Heart left ventricle (tissue), 13 donors: ENCODE measurements at regions not wholly inside any gene's neighbourhood (a gene's known extent, or its start where the extent isn't known, plus 50 kb on each side); places are given as distances from the start of the nearest gene placed in this dataset.

ENCODE experiments used
- POLR2A ChIP-seq, 2 donors: fragments of 450-650 bp; IDR thresholded peaks; one replicate each; pipeline ENCODE4 v1.6.1; 2017; ENCODE audit warnings: antibody characterized with exemption in 2 of 2, mild to moderate bottlenecking in 2 of 2, moderate library complexity in 2 of 2
- TF ChIP-seq, protein P1 (sequence below), 12 donors: fragments of 200-600 bp; sonication (generic) in 4 of 12; IDR thresholded peaks; one replicate each; pipeline versions ENCODE4 v1.5.0 to v1.8.0; 2018 to 2022; ENCODE audit warnings: antibody characterized with exemption in 12 of 12, mild to moderate bottlenecking in 5 of 12
- donor health status: ischemic (EF 13 %, LVEDD 7.1; RV severe dilation, severe dysfunction).
- donor health status: DM: no; HTN: yes; CAD: no.
- donor health status: DM: no; HTN: no; CAD: no.
- donor health status: ischemic (EF 25% LVEDD 6.9; RV normal size, moderate dysfunction).
- donor health status: ischemic (EF 25% LVEDD 5.7; RV mildly dilated, moderate dysfunction).
- donor health status: ischemic (EF 35%, LVEDD 5.7; RV mildly dilated, moderate dysfunction).
- donor health status: nonischemic (EF 11% LVEDD 7.7; RV severe dilation, severe dysfunction).
- donor health status: DM: yes; HTN: yes; CAD: no.
- donor health status: PGD.
- donor health status: ischemic (EF 29% LVEDD 5.4; RV normal size, mild dysfunction).
- donor health status: nonischemic (EF 23%, LVEDD 6.1; RV moderate dilation, normal function).

DNA sequence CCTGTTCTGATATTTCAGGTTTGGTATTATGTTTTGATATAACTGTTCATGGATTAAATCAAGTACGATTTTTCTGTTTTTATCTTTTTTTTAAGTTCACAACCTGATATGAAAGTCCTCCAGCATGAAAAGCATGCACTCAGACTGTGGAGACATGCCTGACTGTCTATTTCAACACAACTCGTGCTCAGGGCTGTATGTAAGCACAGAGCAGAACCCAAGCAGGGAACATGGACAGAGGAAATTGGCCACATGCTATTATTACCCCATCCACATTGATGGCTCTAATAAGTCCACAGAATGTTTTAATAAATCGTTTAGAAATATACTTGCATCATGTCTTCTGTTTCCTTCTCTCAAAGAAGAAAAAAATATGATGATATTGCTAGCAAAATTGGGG, 730.4 kb downstream of the C6orf118 start:
- TF ChIP-seq, protein P1, sequence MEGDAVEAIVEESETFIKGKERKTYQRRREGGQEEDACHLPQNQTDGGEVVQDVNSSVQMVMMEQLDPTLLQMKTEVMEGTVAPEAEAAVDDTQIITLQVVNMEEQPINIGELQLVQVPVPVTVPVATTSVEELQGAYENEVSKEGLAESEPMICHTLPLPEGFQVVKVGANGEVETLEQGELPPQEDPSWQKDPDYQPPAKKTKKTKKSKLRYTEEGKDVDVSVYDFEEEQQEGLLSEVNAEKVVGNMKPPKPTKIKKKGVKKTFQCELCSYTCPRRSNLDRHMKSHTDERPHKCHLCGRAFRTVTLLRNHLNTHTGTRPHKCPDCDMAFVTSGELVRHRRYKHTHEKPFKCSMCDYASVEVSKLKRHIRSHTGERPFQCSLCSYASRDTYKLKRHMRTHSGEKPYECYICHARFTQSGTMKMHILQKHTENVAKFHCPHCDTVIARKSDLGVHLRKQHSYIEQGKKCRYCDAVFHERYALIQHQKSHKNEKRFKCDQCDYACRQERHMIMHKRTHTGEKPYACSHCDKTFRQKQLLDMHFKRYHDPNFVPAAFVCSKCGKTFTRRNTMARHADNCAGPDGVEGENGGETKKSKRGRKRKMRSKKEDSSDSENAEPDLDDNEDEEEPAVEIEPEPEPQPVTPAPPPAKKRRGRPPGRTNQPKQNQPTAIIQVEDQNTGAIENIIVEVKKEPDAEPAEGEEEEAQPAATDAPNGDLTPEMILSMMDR (IDR thresholded peaks at IDR 0.05) = no peak
- no peak for TF ChIP-seq POLR2A (IDR thresholded peaks at IDR 0.05)
